ENCODE measurements at regions not wholly inside any gene's neighbourhood (a gene's known extent, or its start where the extent isn't known, plus 50 kb on each side); places are given as distances from the start of the nearest gene placed in this dataset.
"Not testable (repeated sequence)": the region's sequence is repeated elsewhere in the genome, so short reads cannot be mapped to it uniquely, and the experiment has no call there.

DNA sequence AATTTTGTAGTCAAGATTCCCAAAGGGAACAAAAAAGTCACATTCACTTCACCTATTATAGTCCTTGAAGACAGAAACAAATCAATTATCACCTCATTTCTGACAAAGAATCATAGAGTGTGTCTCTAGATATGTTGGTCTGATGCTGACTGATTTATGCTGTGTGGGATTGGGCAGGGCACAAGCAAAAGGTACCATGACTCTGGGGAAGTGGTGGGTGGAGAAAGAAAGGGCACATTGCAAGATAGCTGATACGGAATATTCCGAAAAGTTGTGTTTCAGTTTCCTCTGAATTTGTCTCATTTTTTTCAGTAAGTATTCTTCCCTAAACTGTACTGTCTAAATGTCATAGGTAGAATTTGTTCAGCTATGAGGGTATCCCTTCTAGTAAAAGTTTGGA, 268.0 kb downstream of the MREG start:
- DNase-seq (ENCODE audit: low spot score) = no peak

DNA sequence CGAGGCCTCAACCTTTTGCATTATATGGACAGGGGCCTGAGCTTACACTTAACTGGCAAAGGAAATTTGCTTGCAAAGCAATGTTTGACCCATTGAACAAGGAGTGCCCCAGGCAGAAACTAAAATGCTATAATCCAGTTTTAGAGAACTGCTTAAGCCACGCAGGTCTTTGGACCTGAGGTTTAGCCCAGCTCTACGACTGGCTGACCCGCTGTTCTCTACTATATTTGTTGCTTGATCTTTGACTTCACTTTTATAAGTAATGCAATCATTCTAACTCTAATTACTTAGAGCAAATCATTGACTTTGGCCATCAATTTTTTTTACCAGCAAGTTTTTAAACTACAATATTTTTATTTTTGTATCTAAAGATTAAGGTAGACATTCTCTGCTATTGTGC, 268.8 kb downstream of the MREG start:
- DNase-seq (ENCODE audit: low spot score) = no peak

DNA sequence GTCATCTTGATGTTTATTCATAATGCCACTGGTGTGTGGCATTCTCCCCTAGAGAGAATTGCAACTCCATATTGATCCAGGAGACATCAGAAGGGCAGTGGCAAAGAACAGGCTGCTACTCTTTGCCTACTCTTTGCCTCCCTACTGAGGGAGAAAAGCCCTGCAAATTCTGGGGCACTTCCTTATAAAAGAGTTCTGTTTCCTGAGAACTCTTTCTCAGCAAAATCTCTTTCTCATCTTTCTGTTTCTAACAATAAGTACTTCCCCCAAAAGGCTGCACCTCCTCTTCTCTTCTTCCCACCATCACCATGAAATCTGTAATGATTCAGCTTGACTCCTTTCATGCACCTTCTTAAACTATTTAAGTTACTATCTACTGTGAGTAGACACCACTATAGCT, 270.3 kb downstream of the MREG start:
- DNase-seq (ENCODE audit: low spot score) = no peak

DNA sequence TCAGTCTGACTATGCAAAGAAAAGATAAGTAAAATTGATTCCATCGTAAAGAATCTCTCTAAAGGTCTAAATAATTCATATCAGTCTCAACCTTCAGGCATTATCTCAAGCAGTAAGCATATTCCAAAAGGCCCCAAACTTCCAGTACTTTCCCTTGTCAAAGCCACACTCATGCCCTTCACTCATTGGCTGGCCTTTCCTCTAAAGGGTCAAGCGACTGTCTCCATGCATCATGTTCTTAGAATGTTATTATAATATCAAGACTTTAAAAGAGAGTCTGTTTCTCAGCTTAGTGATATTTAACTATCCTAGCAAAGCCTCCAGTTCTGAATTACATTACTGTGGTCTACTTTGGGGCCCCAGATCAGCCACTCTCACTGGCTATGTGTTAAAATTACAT, 271.3 kb downstream of the MREG start:
- DNase-seq (ENCODE audit: low spot score) = no peak

DNA sequence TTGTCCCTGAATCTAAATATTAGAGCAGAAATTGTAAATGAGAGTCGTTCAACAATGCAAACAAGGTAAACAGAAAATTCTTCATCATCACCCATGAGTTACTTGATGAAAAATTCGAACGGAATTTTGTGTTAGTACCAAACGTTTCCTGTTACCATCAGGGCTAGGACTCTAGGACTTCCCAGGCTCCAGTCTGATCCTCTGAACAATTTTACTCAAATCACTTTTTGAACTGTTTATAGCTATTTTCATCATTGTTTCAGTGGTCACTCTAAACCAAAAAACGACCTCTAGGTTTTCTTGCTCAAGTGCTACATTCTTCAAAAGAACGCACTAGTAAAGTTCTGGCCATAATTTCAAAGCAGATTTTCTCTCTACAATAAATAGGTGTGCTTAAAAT, 273.3 kb downstream of the MREG start:
- DNase-seq (ENCODE audit: low spot score) = no peak

DNA sequence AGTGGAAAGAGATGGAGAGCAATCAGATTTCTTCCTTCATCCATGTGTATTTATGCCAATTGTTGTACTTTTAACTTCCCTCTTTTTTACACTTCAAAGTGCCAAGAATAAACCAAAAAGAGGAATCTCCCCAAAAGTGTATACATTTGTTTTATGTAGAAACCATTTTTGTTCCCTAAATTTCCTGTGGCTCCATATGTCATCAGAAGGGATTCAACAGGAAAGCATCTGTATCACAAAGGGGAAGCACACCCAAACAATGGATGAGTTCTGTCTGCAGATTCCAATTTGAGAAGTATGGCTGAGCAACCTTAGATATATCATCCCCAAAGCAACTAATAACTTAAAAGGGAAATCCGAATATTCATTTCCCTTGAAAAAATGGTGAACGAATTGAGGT, 275.0 kb downstream of the MREG start:
- no peak for DNase-seq (ENCODE audit: low spot score)

DNA sequence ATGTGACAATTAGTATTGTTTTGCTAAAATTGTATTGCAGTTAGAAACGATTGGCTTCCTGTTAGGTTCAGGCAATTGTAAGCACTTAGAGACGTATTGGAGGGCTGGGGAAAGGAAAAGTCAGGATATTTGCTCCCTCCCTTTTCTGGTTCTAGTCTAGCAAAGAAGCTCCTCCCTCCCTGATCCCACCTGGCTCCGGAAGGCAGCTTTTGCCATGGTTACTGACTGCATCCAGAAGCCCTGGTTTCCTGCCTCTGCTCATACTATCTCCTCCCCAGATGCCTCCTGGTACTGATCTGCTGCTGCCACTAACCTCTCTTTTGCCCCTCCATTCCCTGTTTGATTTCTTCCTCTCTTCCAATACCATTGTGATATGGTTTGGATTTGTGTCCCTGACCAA, 275.9 kb downstream of the MREG start:
- DNase-seq (ENCODE audit: low spot score) = no peak

DNA sequence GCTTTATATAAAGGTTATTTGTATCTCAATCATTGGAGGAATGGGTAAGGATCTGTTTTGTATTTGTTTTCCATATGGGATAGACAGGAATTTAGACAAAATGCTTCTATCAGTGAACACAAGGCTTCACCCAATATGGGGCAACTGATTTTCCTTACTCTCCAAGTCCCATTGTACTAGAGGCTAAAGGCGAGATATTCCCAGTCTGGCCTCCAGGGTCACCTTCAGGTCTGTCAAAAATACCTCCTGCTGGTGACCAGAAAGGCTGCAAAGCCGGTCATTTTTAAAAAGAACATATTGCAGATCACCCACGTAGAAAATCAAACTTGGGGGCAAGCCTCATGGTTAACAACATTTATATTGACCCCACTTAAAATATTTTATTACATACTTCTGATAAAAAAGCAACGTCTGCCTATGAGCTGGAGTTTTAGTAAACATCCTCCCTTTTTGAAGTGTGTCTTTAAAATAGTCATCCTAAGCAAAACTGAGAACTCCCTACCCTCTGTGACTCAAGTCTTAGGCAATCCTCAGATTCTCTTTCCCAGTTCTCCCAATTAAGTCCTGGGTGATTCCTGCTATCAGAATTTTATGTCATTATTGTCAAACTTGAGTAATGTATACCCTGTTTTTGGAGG, 276.6 kb downstream of the MREG start:
- DNase-seq (ENCODE audit: low spot score) = no peak

DNA sequence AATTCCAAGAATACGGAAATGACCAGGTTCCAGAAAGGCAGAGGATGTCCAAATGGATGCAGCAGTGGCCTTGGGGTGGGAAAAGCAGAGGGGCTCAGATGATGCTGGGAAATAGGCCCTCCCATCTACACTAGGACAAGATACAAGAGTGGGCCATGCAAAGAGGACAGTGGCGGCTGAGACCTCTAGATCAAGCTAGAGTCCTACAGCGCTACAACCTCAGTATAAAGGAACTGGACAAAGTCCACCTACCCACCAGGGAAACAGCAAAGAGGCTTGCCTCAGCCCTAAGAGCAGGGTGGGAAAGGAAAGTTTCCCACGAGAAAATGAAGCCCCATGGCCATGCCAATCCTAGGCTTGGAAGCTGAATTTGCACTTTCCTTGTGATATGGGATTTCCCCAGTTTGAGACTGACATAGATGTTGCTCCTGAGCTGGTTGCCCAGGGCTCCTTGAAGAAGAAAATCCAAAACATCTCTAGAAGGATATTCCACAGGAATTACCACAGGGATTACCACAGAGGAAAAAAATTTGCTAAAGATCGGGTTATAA, 282.2 kb downstream of the MREG start:
- no peak for DNase-seq (ENCODE audit: low spot score)

DNA sequence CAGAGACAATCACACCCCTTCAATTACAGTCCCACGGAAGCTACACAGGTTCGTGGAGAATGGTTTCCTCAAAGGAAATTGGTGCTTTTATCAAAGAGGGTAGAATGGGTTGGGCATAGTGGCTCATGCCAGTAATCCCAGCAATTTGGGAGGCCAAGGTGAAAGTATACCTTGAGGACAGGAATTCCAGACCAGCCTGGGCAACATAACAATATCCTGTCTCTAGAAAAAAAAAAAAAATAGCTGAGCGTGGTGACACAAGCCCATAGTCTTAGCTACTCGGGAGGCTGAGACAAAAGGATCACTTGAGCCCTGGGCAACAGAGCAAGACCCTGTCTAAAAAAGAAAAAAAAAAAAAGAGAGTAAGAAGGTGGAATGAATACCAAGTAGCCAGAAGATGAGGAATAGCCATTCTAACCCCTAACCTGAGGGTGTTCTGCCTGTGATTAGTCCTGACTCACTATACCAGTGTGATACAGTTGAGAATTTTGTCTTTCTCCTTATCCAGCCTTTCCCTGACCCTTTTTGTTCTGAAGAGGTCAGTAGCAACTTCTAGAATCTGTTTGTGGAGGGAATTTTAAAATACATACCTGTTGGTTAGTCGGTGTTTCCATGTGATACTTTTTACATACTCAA, 283.2 kb downstream of the MREG start:
- DNase-seq (ENCODE audit: low spot score) = no peak

DNA sequence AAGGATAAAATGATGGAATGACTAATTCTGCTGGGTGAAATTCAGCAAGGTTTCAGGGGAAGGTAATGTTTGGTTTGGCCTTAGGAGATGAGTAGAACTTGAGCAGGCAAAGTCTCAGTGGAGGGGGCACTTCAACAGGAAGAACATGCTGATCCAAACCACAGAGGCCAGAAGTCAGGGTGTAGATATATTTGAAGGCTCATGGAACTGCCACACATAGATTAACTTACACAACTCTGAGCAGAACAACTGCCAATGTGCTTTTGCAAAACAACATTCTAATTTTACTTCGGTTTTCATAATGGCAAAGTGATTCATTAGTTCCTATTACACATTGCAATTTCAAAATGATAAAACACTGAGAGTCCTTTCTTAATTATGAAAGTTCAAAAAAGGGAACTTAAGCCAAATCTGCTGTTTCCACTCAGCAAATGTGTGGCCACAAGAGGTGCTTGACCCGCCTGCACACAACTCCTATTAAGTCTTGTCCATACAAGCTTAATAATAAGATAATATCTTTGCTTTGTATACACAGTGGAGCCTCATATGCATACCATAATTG, 284.8 kb downstream of the MREG start:
- no peak for DNase-seq (ENCODE audit: low spot score)

DNA sequence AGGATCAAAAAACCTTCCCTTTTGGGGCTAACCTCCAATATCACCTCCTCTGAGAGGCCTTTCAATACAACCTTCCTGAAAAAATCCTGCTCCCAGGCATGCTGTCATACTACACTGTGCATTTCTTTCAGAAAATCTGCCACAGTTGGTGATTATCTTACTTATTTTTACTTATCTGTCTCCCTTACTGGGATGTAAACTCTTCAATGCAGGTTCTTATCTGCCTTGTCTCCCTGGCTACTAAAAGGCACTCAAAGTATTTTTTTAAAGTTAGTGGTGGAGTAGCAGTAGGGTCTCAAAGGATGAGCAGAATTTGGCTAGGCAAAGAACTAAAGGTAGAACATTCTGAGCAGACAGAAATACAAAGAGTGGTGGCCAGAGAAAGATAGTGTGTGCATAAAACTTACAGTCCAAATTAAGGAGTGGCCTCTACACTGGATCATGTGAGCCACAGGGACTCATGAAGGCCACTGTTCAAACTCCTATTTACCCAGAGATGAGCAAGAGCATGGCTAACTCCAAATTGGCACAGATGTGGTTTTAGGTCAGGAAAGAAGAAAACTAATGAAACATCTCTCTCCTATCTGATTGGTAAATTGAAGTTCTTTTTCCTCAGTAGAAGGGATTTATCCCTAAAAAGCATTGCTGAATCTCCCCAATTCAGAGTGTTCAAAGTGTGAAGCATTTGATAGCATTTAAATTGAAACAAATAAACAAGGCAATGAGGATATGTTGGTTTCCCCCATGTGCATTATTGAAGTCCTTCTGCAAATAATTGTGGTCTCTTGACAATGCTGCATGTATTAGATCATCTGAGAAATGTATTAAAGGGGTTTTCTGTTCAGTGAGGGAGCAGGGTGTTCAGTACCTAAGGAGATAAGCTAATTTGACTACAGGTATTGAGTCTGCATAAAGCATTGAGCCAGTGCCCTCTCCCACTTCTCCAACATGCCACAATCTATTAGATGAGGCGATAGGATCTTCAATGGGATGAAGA, 285.5 kb downstream of the MREG start:
- DNase-seq (ENCODE audit: low spot score) = no peak

DNA sequence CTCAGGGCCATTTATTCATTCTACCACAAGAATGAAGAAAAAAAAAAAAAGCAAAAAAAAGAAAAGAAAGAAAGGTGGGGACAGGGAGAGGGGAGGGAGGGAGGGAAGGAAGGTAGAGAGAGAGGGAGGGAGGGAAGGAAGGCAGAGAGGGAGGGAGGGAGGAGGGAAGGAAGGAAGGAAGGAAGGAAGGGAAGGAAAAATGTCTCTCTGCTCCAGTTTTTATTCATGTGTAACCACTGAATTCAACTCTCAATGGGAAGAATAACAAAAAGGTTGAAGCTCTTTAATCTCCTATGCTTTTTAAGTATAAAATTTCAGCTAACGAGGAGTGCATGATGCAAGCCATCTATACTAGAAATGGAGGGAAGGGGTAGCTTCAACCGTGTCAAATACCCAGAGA, 287.3 kb downstream of the MREG start:
- no peak for DNase-seq (ENCODE audit: low spot score)

DNA sequence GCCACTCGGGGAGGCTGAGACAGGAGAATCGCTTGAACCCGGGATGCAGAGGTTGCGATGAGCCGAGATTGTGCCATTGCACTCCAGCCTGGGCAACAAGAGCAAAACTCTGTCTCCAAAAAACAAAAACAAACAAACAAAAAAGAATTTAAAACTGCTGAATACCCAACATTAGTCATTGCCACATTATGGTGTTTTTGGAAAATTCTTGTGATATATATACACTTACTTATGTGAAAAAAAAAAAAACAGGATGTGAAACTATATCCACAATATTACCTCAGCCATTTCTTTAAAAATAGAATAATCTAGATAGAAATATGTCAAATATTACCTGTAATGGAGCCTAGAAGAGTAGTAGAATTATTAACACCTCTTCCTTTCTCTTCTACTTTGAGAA, 288.3 kb upstream of the FN1 start:
- DNase-seq (ENCODE audit: low spot score) = no peak

DNA sequence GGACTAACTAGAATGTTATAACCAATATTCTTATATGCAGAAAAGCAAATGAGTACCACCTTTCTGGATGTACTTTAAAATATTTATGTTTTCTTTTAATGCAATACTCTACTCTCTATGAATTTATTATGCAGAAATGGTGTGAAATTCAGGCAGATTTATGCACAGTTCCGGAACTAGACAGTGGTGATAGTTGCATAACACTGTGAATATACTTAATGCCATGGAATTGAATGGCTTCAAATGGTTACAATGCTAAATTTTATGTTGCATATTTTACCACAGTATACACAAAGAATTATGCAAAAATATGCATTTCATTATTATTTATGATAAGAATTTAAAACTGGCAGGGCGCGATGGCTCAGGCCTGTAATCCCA, 287.8 kb upstream of the FN1 start:
- DNase-seq (ENCODE audit: low spot score) = no peak

DNA sequence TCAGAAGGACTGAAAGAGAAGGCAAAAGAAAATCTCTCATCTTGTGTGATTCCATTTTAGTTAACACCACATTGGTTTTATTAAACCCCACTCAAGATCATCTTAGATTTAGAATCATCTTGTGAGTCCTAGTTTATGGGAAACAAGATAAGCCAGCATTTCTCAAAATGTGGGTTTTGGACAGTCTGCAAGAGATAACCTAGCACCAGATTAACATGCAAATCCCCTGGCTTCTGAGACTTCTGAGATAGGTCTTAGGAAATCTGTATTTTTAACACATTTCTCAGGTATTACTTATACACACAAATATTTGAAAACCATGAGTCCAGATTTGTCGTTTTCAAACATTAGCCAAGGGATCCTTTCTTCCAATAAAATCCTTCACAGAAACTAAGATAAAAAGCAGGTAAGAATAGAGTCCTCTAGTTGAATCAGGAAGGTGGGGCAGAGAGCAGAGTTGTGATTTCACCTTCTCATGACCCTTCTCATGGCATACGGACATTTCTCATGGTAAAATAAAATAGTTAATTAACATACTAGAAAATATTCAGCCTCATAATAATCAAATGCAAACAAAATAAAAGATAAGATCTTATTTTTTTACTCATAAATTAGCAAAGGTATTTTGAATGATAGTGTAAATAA, 287.2 kb upstream of the FN1 start:
- no peak for DNase-seq (ENCODE audit: low spot score)

DNA sequence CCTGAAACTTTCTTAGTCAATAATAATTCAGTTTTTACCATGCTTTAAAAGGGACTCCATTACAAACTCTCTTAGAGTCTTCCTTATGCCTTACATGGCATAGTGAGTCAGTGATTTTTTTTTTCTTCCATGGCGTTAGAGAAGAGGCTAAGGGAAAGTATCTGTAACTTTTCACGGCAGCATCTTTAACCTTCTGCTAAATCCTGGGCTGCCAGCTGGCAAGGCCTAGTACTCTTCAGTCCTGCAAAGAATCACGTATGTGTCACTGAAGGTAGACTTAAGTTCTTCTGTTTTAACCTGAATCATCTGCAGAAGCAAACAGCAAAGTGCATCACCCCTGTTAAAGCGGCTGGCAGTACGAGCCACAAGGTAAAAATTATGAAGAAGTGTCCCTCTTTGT, 286.3 kb upstream of the FN1 start:
- DNase-seq (ENCODE audit: low spot score) = no peak

DNA sequence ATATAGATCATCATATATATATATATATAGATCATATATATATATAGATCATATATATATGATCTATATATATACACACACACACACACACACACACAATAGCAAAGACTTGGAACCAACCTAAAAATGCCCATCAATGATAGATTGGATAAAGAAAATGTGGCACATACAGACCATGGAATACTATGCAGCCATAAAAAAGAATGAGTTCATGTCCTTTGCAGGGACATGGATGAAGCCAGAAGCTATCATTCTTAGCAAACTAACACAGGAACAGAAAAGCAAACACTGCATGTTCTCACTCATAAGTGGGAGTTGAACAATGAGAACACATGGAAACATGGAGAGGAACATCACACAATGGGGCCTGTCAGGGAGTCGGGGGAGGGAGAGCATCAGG, 285.6 kb upstream of the FN1 start:
- DNase-seq (ENCODE audit: low spot score) = not testable (repeated sequence)

DNA sequence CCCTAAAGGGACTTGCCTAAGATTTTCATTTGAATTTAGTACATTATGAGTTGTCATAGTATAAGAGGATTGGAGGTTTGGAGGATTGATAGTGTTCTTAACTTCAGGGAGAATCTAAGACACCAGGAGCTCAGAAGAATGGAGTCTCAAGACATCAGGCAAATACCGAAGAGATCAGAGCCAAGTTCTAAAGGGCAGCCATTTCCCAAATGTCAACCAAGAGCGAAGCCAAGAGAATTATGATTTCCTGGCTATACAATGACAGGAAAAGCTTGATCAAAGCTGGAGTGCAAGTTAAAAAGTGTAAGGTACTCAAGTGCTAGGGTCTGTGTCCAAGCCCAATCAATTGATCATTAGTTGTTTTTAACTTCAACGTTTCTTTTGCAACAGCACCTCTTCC, 283.0 kb upstream of the FN1 start:
- DNase-seq (ENCODE audit: low spot score) = no peak

DNA sequence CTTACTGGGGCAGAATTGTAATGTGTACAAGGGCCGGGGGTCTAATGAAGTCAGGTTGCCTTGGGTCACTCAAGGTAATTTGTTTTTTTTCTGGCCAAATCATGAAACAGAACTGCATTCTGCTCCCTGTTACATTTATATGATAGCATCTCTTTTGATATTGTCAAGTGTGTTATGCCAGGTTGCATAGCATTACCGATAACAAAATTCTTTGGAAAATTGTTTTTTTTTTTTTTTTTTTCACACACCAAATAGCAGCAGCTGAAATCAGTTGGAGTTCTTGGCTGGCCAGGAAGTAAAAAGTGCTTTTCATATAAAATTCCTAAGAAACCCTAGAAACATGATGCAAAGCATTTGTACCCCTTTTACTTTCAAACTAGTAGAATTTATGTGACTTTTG, 282.6 kb upstream of the FN1 start:
- DNase-seq (ENCODE audit: low spot score) = no peak

DNA sequence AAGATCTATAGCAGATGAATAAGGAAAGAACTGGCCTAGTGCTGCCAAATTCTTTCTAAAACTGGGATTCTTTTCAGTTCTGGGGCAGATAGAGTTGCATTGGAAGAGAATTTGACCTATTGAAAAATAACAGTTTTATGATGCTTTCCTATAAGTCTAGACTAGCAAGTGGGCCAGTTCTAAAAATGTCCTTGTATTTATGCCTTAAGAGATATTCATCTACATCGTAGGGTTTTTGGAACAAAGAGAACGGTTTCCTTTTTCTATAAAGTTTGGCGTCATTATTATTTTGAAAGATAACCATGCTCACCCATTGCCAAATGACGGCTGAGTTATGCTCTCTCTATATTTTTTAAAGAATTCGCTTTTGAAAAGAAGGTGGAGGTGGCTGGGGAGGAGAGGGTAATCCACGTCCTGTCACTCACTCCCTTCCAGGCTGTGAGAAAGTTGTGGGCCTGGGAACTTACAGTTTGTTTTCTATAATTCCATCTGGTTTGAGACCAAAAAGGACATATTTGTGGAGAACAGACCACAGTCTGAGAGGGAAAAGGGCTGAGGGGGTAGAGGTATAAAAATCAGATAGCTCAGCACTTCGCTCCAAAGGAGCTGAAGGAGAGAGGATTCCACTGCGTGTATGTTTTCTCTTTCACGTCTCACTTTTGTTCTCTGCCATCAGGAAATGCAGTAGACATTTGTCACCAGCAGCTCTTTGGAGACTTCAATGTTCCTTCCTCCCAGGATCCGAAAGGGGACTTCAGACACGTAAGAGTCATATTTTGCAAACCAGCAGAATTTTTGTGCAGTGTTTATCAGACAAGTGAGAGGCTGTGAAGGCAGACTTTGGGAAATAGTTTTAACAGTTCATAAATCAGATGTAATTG, 281.9 kb upstream of the FN1 start:
- DNase-seq (ENCODE audit: low spot score) = no peak
